SU-DHL-6 (cell line): ENCODE measurements at regions not wholly inside any gene's neighbourhood (a gene's known extent, or its start where the extent isn't known, plus 50 kb on each side); places are given as distances from the start of the nearest gene placed in this dataset.

ENCODE experiments used
- CTCF ChIP-seq: fragments of 200-600 bp; sonication (generic); IDR thresholded peaks from one replicate; pipeline ENCODE4 v1.5.1; 2017; ENCODE audit warnings: antibody characterized with exemption, mild to moderate bottlenecking, low read length, moderate library complexity; ENCODE audit not compliant: insufficient read depth, poor library complexity, severe bottlenecking
- EZH2phosphoT487 ChIP-seq: fragments of 200-600 bp; sonication (generic), shearing (Covaris generic); conservative IDR thresholded peaks from 2 replicates; pipeline ENCODE4 v1.6.1; 2018; ENCODE audit warnings: mild to moderate bottlenecking, antibody characterized with exemption, low read length, moderate library complexity, mixed read lengths

- TF ChIP-seq CTCF (no peak), EZH2phosphoT487 (no peak)
Observed at GRCh38 chr18:4510711-4511110, 55.6 kb upstream of the DLGAP1 start.
